GM12878 (cell line): ENCODE measurements at regions not wholly inside any gene's neighbourhood (a gene's known extent, or its start where the extent isn't known, plus 50 kb on each side); places are given as distances from the start of the nearest gene placed in this dataset.

Experiments
- ATAC-seq: fragments of 200-7000 bp; cut with Tn5 transposase; 3 replicates; pipeline ENCODE4 v1.9.1; 2020; ENCODE audit warnings: mild to moderate bottlenecking, moderate library complexity
- BruUV-seq: library from RNA; stranded (reverse); fragments of 400-500 nt; replicated peaks from 2 replicates; lab custom pipeline; 2021; lab: Mats Ljungman, UMichigan
- CTCF ChIA-PET: fragments of 300-600 bp; sonication (Branson Sonifier 250); formaldehyde crosslinking; extraction: SDS; loops from one replicate; lab custom pipeline; 2021; ENCODE audit warnings: inconsistent platforms; lab: Yijun Ruan, JAX
- POLR2A ChIA-PET: fragments of 350-600 bp; formaldehyde crosslinking; extraction: SDS; loops from one replicate; lab custom pipeline; 2021; ENCODE audit warnings: inconsistent platforms; lab: Charles Lee
- RAD21 ChIA-PET: fragments of 300-600 bp; sonication (Branson Sonifier 250); formaldehyde crosslinking; loops from one replicate; lab custom pipeline; 2023; ENCODE audit warnings: antibody characterized with exemption; ENCODE audit not compliant: unreplicated experiment; lab: Charles Lee
- SMC1A ChIA-PET: fragments of 300-600 bp; sonication (Branson Sonifier 250); formaldehyde crosslinking; loops from one replicate; lab custom pipeline; 2023; ENCODE audit not compliant: unreplicated experiment, uncharacterized antibody; lab: Charles Lee
- DNase-seq: peaks from one replicate; pipeline ENCODE4 v3.0.0-alpha.2; 2011; ENCODE audit warnings: low read depth, low spot score
- FAIRE-seq: peaks from 3 replicates; lab custom pipeline; 2011; peaks lifted over from hg19 to GRCh38; lab: Jason Lieb, UNC
- H2AFZ ChIP-seq: 2 replicates; pipeline ENCODE4 v1.6.0; 2011; ENCODE audit warnings: low read depth, low read length, control low read depth; ENCODE audit not compliant: control insufficient read depth
- H3K27ac ChIP-seq: 2 replicates; pipeline ENCODE4 v1.5.1; 2011; ENCODE audit warnings: control low read depth; ENCODE audit not compliant: control insufficient read depth, insufficient read depth
- H3K27me3 ChIP-seq, 2 experiments: replicated peaks in 1 of 2; 2 replicates each; pipeline versions ENCODE4 v1.6.0 to v1.6.1; 2011; ENCODE audit warnings: low read length in 1 of 2; ENCODE audit not compliant: control insufficient read depth in 2 of 2, insufficient read depth in 2 of 2
- H3K36me3 ChIP-seq, 2 experiments: 2 replicates each; pipeline ENCODE4 v1.5.1; 2011; ENCODE audit warnings: low read length in 1 of 2; ENCODE audit not compliant: control insufficient read depth in 2 of 2, insufficient read depth in 2 of 2
- H3K4me1 ChIP-seq: 2 replicates; pipeline ENCODE4 v1.6.1; 2011; ENCODE audit warnings: mild to moderate bottlenecking, low read length, moderate library complexity, mixed read lengths; ENCODE audit not compliant: control insufficient read depth, insufficient read depth
- H3K4me2 ChIP-seq: 2 replicates; pipeline ENCODE4 v1.6.0; 2011; ENCODE audit warnings: control low read depth; ENCODE audit not compliant: control insufficient read depth, insufficient read depth
- H3K4me3 ChIP-seq: fragments of 200-600 bp; sonication (generic); 2 replicates; pipeline ENCODE4 v1.5.1; 2016
- H3K79me2 ChIP-seq: 2 replicates; pipeline ENCODE4 v1.6.0; 2011; ENCODE audit warnings: low read length; ENCODE audit not compliant: control insufficient read depth, insufficient read depth
- H3K9ac ChIP-seq: 2 replicates; pipeline ENCODE4 v1.8.0; 2011; ENCODE audit warnings: low read length, control low read depth, mixed read lengths; ENCODE audit not compliant: control insufficient read depth, insufficient read depth
- H3K9me3 ChIP-seq: replicated peaks from 3 replicates; pipeline ENCODE4 v1.5.1; 2011; ENCODE audit warnings: mild to moderate bottlenecking, low read length; ENCODE audit not compliant: control insufficient read depth, insufficient read depth
- H4K20me1 ChIP-seq: 2 replicates; pipeline ENCODE4 v1.6.0; 2011; ENCODE audit not compliant: control insufficient read depth, insufficient read depth
- CBX3 ChIP-seq: fragments of 200-600 bp; sonication (generic); IDR thresholded peaks from 2 replicates; pipeline ENCODE4 v1.6.1; 2016; ENCODE audit warnings: low read depth, borderline replicate concordance
- CREB1 ChIP-seq: IDR thresholded peaks from 2 replicates; pipeline ENCODE4 v1.6.1; 2012; ENCODE audit warnings: low read depth, mild to moderate bottlenecking, inconsistent platforms
- ESRRA ChIP-seq: IDR thresholded peaks from 2 replicates; pipeline ENCODE4 v1.6.1; 2012; ENCODE audit warnings: mild to moderate bottlenecking, low read length, improper control_type of control experiment
- FOXM1 ChIP-seq: IDR thresholded peaks from 2 replicates; pipeline ENCODE4 v1.6.1; 2012; ENCODE audit warnings: low read depth, mild to moderate bottlenecking, inconsistent platforms, low read length, moderate library complexity
- STAT3 ChIP-seq: IDR thresholded peaks from 2 replicates; pipeline ENCODE4 v1.6.1; 2011; ENCODE audit warnings: low read depth, low read length, improper control_type of control experiment
- SUZ12 ChIP-seq: fragments of 200-600 bp; sonication (generic); IDR thresholded peaks from one replicate; pipeline ENCODE4 v1.6.1; 2018; ENCODE audit warnings: antibody characterized with exemption, mild to moderate bottlenecking; ENCODE audit not compliant: unreplicated experiment
- TCF7 ChIP-seq: IDR thresholded peaks from 2 replicates; pipeline ENCODE4 v1.6.1; 2014; ENCODE audit warnings: antibody characterized with exemption, borderline replicate concordance
- ZNF384 ChIP-seq: IDR thresholded peaks from 2 replicates; pipeline ENCODE4 v1.6.1; 2012; ENCODE audit warnings: low read depth, mild to moderate bottlenecking, low read length, improper control_type of control experiment, borderline replicate concordance
- ZZZ3 ChIP-seq: IDR thresholded peaks from 2 replicates; pipeline ENCODE4 v1.6.1; 2011; ENCODE audit warnings: low read depth; ENCODE audit not compliant: control insufficient read depth, insufficient read length
- WGBS: methylation state at CpG from one replicate; pipeline ENCODE4 v1.1.6; 2016; ENCODE audit warnings: low lambda C conversion rate; ENCODE audit not compliant: insufficient replicate concordance, insufficient coverage; ENCODE audit errors: missing lambda C conversion rate; 5-methylcytosine and 5-hydroxymethylcytosine counted together
- in situ Hi-C: fragments of 300-500 bp; cut with MboI; formaldehyde crosslinking; loops from 9 replicates; pipeline ENCODE4 v1.14.3; 2018; ENCODE audit warnings: mixed read lengths
- intact Hi-C: fragments of 100-400 bp; cut with micrococcal nuclease; formaldehyde crosslinking; loops from one replicate; pipeline ENCODE4 v1.14.2; 2022; ENCODE audit not compliant: unreplicated experiment
- TF ChIP-seq, protein P1 (sequence below): fragments of 450-650 bp; formaldehyde crosslinking; IDR thresholded peaks from 2 replicates; pipeline ENCODE4 v1.5.0; 2022; ENCODE audit warnings: mild to moderate bottlenecking, missing genetic modification characterization
- TF ChIP-seq, protein P2 (sequence below): fragments of 450-650 bp; IDR thresholded peaks from 2 replicates; pipeline ENCODE4 v1.6.1; 2018; ENCODE audit warnings: borderline replicate concordance, mild to moderate bottlenecking; ENCODE audit not compliant: partially characterized antibody
- TF ChIP-seq, protein P3 (sequence below): IDR thresholded peaks from 2 replicates; pipeline ENCODE4 v1.6.1; 2011; ENCODE audit warnings: low read depth, low read length, improper control_type of control experiment, borderline replicate concordance
- TF ChIP-seq, protein P4 (sequence below): IDR thresholded peaks from 2 replicates; pipeline ENCODE4 v1.6.1; 2011; ENCODE audit warnings: borderline replicate concordance, low read depth, mild to moderate bottlenecking, moderate library complexity, low read length; ENCODE audit not compliant: insufficient read depth, poor library complexity, severe bottlenecking

DNA sequence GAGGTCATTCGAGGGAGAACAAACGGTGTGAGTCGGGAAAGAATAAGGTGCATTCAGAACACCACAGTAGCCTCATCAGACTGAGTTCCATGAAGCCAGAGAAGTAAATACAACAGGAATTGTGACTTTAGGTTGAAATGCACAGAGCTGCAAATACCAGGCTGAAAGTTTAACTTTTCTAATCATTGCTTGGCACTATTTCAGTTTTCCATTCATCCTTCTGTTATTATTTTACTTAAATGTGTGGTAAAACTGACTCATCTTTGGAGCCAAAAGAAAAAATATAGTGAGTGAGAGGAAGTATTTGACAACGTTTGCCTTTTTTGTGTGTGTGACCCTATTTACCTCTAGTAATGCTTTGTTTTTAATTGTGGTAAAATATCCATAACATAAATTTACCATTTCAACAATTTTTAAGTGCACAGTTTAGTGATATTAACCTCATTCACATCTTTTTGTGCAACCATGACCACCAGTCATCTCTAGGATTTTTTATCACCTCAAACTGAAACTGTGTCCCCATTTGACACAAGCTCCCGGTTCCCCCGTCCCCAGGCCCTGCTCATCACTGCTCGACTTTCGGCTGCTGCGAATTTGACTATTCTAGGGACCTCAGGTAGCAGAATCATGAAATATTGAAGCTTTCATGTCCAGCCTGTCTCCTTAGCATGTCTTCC lies 166.8 kb downstream of the HSD17B3 start (continued):
- TF ChIP-seq ZNF384: no peak
- TF ChIP-seq, all 136 proteins: peak for 0

DNA sequence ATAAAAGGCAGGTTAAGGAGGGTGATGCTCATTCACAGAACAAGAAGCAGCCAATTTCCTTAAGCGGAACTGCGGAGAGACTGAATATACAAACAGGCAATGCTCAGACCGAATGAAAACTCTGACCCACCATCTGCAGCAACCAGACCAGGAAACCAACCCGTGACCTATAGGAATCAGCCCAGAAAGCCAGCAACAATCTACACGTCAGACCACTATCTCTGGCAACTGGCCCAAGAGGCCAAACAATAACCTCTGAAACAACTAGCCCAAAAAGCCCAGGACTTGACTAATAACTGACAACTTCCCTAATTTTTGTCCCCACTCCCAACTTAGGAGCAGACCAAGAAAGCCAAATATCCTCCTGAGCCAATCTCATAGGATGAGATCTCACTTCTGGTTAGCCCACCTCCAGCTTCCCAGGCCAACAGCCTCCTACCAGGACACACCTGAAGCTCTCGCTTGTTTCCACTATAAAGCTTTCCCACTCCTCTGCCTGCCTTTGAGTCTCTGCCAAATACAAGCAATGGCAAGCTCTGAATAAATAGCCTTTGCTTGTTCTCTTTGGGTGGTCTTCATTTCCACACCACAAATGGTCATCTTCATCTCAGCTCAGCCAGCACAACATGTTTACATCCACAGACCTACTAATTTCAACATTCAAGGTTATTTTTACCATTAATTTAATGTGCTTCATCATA lies 168.5 kb downstream of the HSD17B3 start:
- no peak overlapping the region for H3K9ac ChIP-seq
- no peak overlapping the region for H3K4me2 ChIP-seq
- intact Hi-C loops (no loop called here), in situ Hi-C loops (no loop called here)
- WGBS: 80% methylated on average over 6 of the region's 6 CpGs
- ChIA-PET POLR2A (no interaction called here), CTCF (no interaction called here), SMC1A (no interaction called here), RAD21 (no interaction called here)
- no peaks in the 10 kb centered on the region for H3K79me2 ChIP-seq
- H3K9me3 ChIP-seq: no peaks in the 10 kb centered on the region
- BruUV-seq: no TSS peak
- ATAC-seq (no peak), FAIRE-seq (no peak), DNase-seq (no peak)
- no peak overlapping the region for H3K27ac ChIP-seq
- peaks cover 21% of the 10 kb centered on the region for H3K4me1 ChIP-seq
- TF ChIP-seq SUZ12: no peak
- TF ChIP-seq, protein P1, sequence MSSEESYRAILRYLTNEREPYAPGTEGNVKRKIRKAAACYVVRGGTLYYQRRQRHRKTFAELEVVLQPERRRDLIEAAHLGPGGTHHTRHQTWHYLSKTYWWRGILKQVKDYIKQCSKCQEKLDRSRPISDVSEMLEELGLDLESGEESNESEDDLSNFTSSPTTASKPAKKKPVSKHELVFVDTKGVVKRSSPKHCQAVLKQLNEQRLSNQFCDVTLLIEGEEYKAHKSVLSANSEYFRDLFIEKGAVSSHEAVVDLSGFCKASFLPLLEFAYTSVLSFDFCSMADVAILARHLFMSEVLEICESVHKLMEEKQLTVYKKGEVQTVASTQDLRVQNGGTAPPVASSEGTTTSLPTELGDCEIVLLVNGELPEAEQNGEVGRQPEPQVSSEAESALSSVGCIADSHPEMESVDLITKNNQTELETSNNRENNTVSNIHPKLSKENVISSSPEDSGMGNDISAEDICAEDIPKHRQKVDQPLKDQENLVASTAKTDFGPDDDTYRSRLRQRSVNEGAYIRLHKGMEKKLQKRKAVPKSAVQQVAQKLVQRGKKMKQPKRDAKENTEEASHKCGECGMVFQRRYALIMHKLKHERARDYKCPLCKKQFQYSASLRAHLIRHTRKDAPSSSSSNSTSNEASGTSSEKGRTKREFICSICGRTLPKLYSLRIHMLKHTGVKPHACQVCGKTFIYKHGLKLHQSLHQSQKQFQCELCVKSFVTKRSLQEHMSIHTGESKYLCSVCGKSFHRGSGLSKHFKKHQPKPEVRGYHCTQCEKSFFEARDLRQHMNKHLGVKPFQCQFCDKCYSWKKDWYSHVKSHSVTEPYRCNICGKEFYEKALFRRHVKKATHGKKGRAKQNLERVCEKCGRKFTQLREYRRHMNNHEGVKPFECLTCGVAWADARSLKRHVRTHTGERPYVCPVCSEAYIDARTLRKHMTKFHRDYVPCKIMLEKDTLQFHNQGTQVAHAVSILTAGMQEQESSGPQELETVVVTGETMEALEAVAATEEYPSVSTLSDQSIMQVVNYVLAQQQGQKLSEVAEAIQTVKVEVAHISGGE (CRISPR knock-in tag): no peak
- no peak for TF ChIP-seq CREB1
- TF ChIP-seq TCF7: no peak
- no peak for TF ChIP-seq ZZZ3
- no peak for TF ChIP-seq FOXM1
- TF ChIP-seq, protein P2, sequence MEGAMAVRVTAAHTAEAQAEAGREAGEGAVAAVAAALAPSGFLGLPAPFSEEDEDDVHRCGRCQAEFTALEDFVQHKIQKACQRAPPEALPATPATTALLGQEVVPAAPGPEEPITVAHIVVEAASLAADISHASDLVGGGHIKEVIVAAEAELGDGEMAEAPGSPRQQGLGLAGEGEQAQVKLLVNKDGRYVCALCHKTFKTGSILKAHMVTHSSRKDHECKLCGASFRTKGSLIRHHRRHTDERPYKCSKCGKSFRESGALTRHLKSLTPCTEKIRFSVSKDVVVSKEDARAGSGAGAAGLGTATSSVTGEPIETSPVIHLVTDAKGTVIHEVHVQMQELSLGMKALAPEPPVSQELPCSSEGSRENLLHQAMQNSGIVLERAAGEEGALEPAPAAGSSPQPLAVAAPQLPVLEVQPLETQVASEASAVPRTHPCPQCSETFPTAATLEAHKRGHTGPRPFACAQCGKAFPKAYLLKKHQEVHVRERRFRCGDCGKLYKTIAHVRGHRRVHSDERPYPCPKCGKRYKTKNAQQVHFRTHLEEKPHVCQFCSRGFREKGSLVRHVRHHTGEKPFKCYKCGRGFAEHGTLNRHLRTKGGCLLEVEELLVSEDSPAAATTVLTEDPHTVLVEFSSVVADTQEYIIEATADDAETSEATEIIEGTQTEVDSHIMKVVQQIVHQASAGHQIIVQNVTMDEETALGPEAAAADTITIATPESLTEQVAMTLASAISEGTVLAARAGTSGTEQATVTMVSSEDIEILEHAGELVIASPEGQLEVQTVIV: no peak
- TF ChIP-seq CBX3: no peak
- TF ChIP-seq, protein P3, sequence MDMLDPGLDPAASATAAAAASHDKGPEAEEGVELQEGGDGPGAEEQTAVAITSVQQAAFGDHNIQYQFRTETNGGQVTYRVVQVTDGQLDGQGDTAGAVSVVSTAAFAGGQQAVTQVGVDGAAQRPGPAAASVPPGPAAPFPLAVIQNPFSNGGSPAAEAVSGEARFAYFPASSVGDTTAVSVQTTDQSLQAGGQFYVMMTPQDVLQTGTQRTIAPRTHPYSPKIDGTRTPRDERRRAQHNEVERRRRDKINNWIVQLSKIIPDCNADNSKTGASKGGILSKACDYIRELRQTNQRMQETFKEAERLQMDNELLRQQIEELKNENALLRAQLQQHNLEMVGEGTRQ: no peak
- TF ChIP-seq, protein P4, sequence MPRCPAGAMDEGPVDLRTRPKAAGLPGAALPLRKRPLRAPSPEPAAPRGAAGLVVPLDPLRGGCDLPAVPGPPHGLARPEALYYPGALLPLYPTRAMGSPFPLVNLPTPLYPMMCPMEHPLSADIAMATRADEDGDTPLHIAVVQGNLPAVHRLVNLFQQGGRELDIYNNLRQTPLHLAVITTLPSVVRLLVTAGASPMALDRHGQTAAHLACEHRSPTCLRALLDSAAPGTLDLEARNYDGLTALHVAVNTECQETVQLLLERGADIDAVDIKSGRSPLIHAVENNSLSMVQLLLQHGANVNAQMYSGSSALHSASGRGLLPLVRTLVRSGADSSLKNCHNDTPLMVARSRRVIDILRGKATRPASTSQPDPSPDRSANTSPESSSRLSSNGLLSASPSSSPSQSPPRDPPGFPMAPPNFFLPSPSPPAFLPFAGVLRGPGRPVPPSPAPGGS: no peak
- no peak for TF ChIP-seq STAT3
- no peak for TF ChIP-seq ESRRA
- H2AFZ ChIP-seq: no peak overlapping the region
- H3K27me3 ChIP-seq: no peaks in the 10 kb centered on the region
- no peaks in the 10 kb centered on the region for H4K20me1 ChIP-seq
- no peak overlapping the region for H3K4me3 ChIP-seq
- H3K36me3 ChIP-seq: no peaks in the 10 kb centered on the region
